Aorta (tissue), 5 donors: ENCODE measurements at regions not wholly inside any gene's neighbourhood (a gene's known extent, or its start where the extent isn't known, plus 50 kb on each side); places are given as distances from the start of the nearest gene placed in this dataset.

ENCODE experiments used
- ATAC-seq: fragments of 200-7000 bp; cut with Tn5 transposase; one replicate; pipeline ENCODE4 v1.9.1; 2022; ENCODE audit warnings: moderate library complexity; ENCODE audit not compliant: low FRiP score
- DNase-seq, 2 donors: peaks; one replicate each; pipeline ENCODE4 v3.0.0-alpha.2; 2020
- H3K27ac ChIP-seq, 2 donors: one replicate each; pipeline ENCODE4 v1.5.1; 2013; ENCODE audit warnings: low read length in 2 of 2, mild to moderate bottlenecking in 2 of 2, moderate library complexity in 2 of 2, control low read depth in 1 of 2, inconsistent platforms in 1 of 2, low read depth in 1 of 2
- H3K27me3 ChIP-seq, 2 donors: one replicate each; pipeline ENCODE4 v1.6.1; 2013; ENCODE audit warnings: control low read depth in 1 of 2, low read length in 1 of 2, mild to moderate bottlenecking in 1 of 2, moderate library complexity in 1 of 2; ENCODE audit not compliant: insufficient read depth in 2 of 2, control insufficient read depth in 1 of 2
- H3K36me3 ChIP-seq, 2 donors: one replicate each; pipeline ENCODE4 v1.6.1; 2013; ENCODE audit warnings: control low read depth in 1 of 2, low read length in 1 of 2, mild to moderate bottlenecking in 1 of 2; ENCODE audit not compliant: insufficient read depth in 2 of 2, control insufficient read depth in 1 of 2
- H3K4me1 ChIP-seq, 2 donors: one replicate each; pipeline ENCODE4 v1.6.1; 2013; ENCODE audit warnings: low read length in 2 of 2, control low read depth in 1 of 2, mild to moderate bottlenecking in 1 of 2, moderate library complexity in 1 of 2; ENCODE audit not compliant: insufficient read depth in 2 of 2, control insufficient read depth in 1 of 2
- H3K4me3 ChIP-seq, 2 donors: one replicate each; pipeline ENCODE4 v1.5.1; 2013; ENCODE audit warnings: low read length in 2 of 2, control low read depth in 1 of 2, mild to moderate bottlenecking in 1 of 2
- H3K9me3 ChIP-seq: one replicate; pipeline ENCODE4 v1.6.1; 2013; ENCODE audit warnings: mild to moderate bottlenecking, low read length; ENCODE audit not compliant: control insufficient read depth
- WGBS, 2 donors: extraction: QIAGEN DNeasy Blood & Tissue Kit; methylation state at CpG; one replicate each; pipeline ENCODE4 v1.1.7; 2013; 5-methylcytosine and 5-hydroxymethylcytosine counted together
- intact Hi-C, 2 donors: fragments of 100-400 bp; cut with DNase I; formaldehyde crosslinking; loops; one replicate each; pipeline versions ENCODE4 v1.14.2 to v1.15.0; 2022
- donor health status: healthy with polysubstance abuse.
- donor health status: Bipolar disorder and iron deficiency.
- donor health status: DM: no; HTN: no; CAD: no.
- donor health status: DM: no; HTN: no; CAD: no.
- donor health status: DM: yes; HTN: yes; CAD: no.

- Histone ChIP-seq H3K4me1 (no peaks in the 10 kb centered on the region), H3K9me3 (peaks cover 2% of the 10 kb centered on the region), H3K36me3 (no peaks in the 10 kb centered on the region), H3K27me3 (no peaks in the 10 kb centered on the region), H3K27ac (no peak overlapping the region), H3K4me3 (no peak overlapping the region)
- no peak for ATAC-seq
- intact Hi-C loops: no loop called here
- no peak for DNase-seq
- WGBS, 2 donors: 64 to 71% methylated on average over 3 of the region's 3 CpGs
These were observed 641.2 kb upstream of the CPEB2 start for GRCh38 chr4:14361084-14361483.

- ATAC-seq (no peak), DNase-seq (no peak)
- Histone ChIP-seq H3K27me3 (no peaks in the 10 kb centered on the region), H3K4me1 (no peaks in the 10 kb centered on the region), H3K9me3 (no peaks in the 10 kb centered on the region), H3K36me3 (no peaks in the 10 kb centered on the region), H3K4me3 (no peak overlapping the region), H3K27ac (no peak overlapping the region)
- intact Hi-C loops: no loop called here
These were observed 639.9 kb upstream of the CPEB2 start for GRCh38 chr4:14362385-14362784.

- Histone ChIP-seq H3K27me3 (no peaks in the 10 kb centered on the region), H3K9me3 (no peaks in the 10 kb centered on the region), H3K27ac (no peak overlapping the region), H3K36me3 (no peaks in the 10 kb centered on the region), H3K4me3 (no peak overlapping the region), H3K4me1 (no peaks in the 10 kb centered on the region)
- DNase-seq (no peak), ATAC-seq (no peak)
- intact Hi-C loops: loop anchor here in 1 of 2 donors (5.0 kb wide), 1 partner anchor 33 kb away; no protein-coding TSS in a partner anchor
These were observed 637.2 kb upstream of the CPEB2 start for GRCh38 chr4:14364953-14365536.

GRCh38 chr4:14368391-14368790 is 633.9 kb upstream of the CPEB2 start:
- 24 to 31% methylated on average over 4 of the region's 4 CpGs for WGBS, 2 donors
- no peaks in the 10 kb centered on the region for H3K9me3 ChIP-seq
- H3K27me3 ChIP-seq: no peaks in the 10 kb centered on the region
- ATAC-seq: no peak
- no peak for DNase-seq
- no peak overlapping the region for H3K4me3 ChIP-seq
- no peak overlapping the region for H3K27ac ChIP-seq
- intact Hi-C loops: loop anchor here in 1 of 2 donors (5.0 kb wide), 1 partner anchor 36 kb away; no protein-coding TSS in a partner anchor
- H3K36me3 ChIP-seq: no peaks in the 10 kb centered on the region
- H3K4me1 ChIP-seq: no peaks in the 10 kb centered on the region

GRCh38 chr4:14371131-14371530 is 631.1 kb upstream of the CPEB2 start:
- H3K27me3 ChIP-seq: no peaks in the 10 kb centered on the region
- H3K9me3 ChIP-seq: no peaks in the 10 kb centered on the region
- intact Hi-C loops: no loop called here
- ATAC-seq (no peak), DNase-seq (no peak)
- H3K36me3 ChIP-seq: no peaks in the 10 kb centered on the region
- no peak overlapping the region for H3K4me3 ChIP-seq
- H3K4me1 ChIP-seq: no peaks in the 10 kb centered on the region
- 49 to 64% methylated on average over 5 of the region's 5 CpGs for WGBS, 2 donors
- H3K27ac ChIP-seq: no peak overlapping the region

GRCh38 chr4:14375816-14376215 is 626.5 kb upstream of the CPEB2 start:
- no peaks in the 10 kb centered on the region for H3K36me3 ChIP-seq
- no peak for DNase-seq
- no peak overlapping the region for H3K27ac ChIP-seq
- ATAC-seq: no peak
- H3K4me1 ChIP-seq: no peaks in the 10 kb centered on the region
- intact Hi-C loops: no loop called here
- H3K27me3 ChIP-seq: no peaks in the 10 kb centered on the region
- no peak overlapping the region for H3K4me3 ChIP-seq
- H3K9me3 ChIP-seq: peaks cover 1% of the 10 kb centered on the region
- 75 to 77% methylated on average over 5 of the region's 5 CpGs for WGBS, 2 donors

DNA sequence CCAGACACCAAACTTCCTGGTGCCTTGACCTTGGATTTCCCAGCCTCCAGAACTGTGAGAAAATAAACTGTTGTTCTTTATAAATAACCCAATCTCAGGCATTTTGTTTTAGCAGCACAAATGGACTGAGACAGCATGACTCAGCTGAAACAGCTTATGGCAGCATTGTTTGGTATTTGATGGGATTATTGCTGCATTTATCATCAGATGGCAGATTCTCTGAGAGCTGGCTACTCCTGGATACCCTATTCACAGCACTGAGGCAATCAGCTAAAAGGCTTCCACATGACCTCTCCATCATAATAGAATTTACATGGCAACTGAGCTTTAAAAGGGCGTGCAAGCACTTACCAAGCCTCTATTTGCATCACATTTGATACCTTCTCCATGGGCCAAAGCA is 623.1 kb upstream of the CPEB2 start:
- ATAC-seq (no peak), DNase-seq (no peak)
- intact Hi-C loops: no loop called here
- Histone ChIP-seq H3K4me3 (no peak overlapping the region), H3K4me1 (no peaks in the 10 kb centered on the region), H3K27ac (no peak overlapping the region), H3K36me3 (no peaks in the 10 kb centered on the region), H3K27me3 (no peaks in the 10 kb centered on the region), H3K9me3 (peaks cover 1% of the 10 kb centered on the region)
- 72 to 75% methylated on average over 1 of the region's 1 CpG for WGBS, 2 donors

- DNase-seq: no peak
- no peaks in the 10 kb centered on the region for H3K36me3 ChIP-seq
- intact Hi-C loops: no loop called here
- 68 to 74% methylated on average over 3 of the region's 3 CpGs for WGBS, 2 donors
- no peaks in the 10 kb centered on the region for H3K4me1 ChIP-seq
- ATAC-seq: no peak
- H3K27me3 ChIP-seq: no peaks in the 10 kb centered on the region
- no peak overlapping the region for H3K27ac ChIP-seq
- no peak overlapping the region for H3K4me3 ChIP-seq
- H3K9me3 ChIP-seq: peaks cover 1% of the 10 kb centered on the region
These were observed 618.6 kb upstream of the CPEB2 start for GRCh38 chr4:14383652-14384051.

GRCh38 chr4:14384824-14385223 is 617.5 kb upstream of the CPEB2 start:
- DNase-seq: no peak
- no peak for ATAC-seq
- no peaks in the 10 kb centered on the region for H3K4me1 ChIP-seq
- no peak overlapping the region for H3K27ac ChIP-seq
- H3K36me3 ChIP-seq: no peaks in the 10 kb centered on the region
- H3K27me3 ChIP-seq: no peaks in the 10 kb centered on the region
- H3K4me3 ChIP-seq: no peak overlapping the region
- no peaks in the 10 kb centered on the region for H3K9me3 ChIP-seq
- 88 to 94% methylated on average over 1 of the region's 1 CpG for WGBS, 2 donors
- intact Hi-C loops: no loop called here
